Esophagus squamous epithelium (tissue), 4 donors: ENCODE measurements at regions not wholly inside any gene's neighbourhood (a gene's known extent, or its start where the extent isn't known, plus 50 kb on each side); places are given as distances from the start of the nearest gene placed in this dataset.
"Not testable (repeated sequence)": the region's sequence is repeated elsewhere in the genome, so short reads cannot be mapped to it uniquely, and the experiment has no call there.

ENCODE experiments used
- CTCF ChIP-seq, 6 experiments: fragments of 450-650 bp in 4 of 6; fragments of 200-600 bp in 2 of 6; sonication (generic) in 2 of 6; IDR thresholded peaks; one replicate each; pipeline ENCODE4 v1.5.1; 2016 to 2019; ENCODE audit warnings: antibody characterized with exemption in 6 of 6, mild to moderate bottlenecking in 4 of 6, moderate library complexity in 4 of 6
- POLR2A ChIP-seq, 4 donors: fragments of 450-650 bp; IDR thresholded peaks; one replicate each; pipeline ENCODE4 v1.6.1; 2017; ENCODE audit warnings: antibody characterized with exemption in 4 of 4, mild to moderate bottlenecking in 4 of 4, moderate library complexity in 3 of 4

DNA sequence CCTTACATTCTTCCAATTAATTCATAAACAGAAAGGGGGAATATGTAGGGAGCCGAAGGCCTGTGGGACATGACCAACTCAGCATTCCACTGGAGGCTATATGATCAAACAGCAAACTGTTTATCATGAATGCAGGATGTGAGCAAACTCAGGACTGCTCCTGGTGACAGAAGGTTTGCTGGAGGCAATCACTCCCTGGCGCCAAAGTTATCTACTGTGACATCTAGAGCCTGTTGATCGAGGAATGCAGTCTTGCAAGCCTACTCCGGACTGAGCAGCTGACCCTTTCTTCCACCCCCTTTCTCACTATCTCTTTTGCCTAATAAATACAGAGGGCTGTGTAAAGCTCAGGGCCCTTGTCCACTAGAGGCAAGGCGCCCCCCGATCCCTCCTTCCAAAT lies 122.0 kb upstream of the ZCCHC13 start:
- TF ChIP-seq CTCF, POLR2A (IDR thresholded peaks at IDR 0.05): not testable (repeated sequence)
